ENCODE measurements at regions not wholly inside any gene's neighbourhood (a gene's known extent, or its start where the extent isn't known, plus 50 kb on each side); places are given as distances from the start of the nearest gene placed in this dataset.
"Not testable (repeated sequence)": the region's sequence is repeated elsewhere in the genome, so short reads cannot be mapped to it uniquely, and the experiment has no call there.

DNA sequence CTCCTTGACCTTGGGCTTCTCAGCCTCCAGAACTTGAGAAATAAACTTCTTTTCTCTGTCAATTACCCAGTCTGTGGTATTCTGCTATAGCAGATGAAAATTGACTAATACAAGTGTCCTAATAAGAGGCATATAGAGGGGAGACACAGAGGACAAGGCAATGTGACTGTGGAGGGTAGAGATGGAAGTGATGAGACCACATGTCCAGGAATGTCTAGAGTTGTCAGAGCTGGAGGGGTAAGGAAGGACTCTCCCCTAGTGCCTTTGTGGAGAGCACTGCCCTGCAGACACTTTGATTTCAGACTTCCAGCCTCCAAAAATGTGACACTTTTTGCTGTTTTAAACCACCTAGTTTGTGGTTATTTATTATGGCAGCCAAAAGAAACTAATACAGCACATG lies 74.4 kb downstream of the ACKR3 start:
- H3K4me3 ChIP-seq: no peak overlapping the region
- intact Hi-C loops (cut with DNase I): loop anchor here (5.0 kb wide), 3 partner anchors 77 to 137 kb away; partner anchors contain the start of gene ACKR3
- H3K27me3 ChIP-seq: no peaks in the 10 kb centered on the region
- H3K9me3 ChIP-seq: no peaks in the 10 kb centered on the region
- peak overlapping the region in 3 of 4 donors; percentile 77 to 91 (median 82) for H3K27ac ChIP-seq
- TF ChIP-seq POLR2AphosphoS5 (IDR thresholded peaks at IDR 0.05) (no peak), POLR2A (IDR thresholded peaks at IDR 0.05) (no peak), EP300 (IDR thresholded peaks at IDR 0.05) (no peak)
- TF ChIP-seq, protein P1, sequence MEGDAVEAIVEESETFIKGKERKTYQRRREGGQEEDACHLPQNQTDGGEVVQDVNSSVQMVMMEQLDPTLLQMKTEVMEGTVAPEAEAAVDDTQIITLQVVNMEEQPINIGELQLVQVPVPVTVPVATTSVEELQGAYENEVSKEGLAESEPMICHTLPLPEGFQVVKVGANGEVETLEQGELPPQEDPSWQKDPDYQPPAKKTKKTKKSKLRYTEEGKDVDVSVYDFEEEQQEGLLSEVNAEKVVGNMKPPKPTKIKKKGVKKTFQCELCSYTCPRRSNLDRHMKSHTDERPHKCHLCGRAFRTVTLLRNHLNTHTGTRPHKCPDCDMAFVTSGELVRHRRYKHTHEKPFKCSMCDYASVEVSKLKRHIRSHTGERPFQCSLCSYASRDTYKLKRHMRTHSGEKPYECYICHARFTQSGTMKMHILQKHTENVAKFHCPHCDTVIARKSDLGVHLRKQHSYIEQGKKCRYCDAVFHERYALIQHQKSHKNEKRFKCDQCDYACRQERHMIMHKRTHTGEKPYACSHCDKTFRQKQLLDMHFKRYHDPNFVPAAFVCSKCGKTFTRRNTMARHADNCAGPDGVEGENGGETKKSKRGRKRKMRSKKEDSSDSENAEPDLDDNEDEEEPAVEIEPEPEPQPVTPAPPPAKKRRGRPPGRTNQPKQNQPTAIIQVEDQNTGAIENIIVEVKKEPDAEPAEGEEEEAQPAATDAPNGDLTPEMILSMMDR (IDR thresholded peaks at IDR 0.05): no peak
- peaks cover 0 to 22% (median 17%) of the 10 kb centered on the region in 4 donors for H3K4me1 ChIP-seq
- DNase-seq: peak; percentile 15
- H3K36me3 ChIP-seq: no peaks in the 10 kb centered on the region

GRCh38 chr2:236644502-236644911 lies 74.9 kb downstream of the ACKR3 start:
- no peaks in the 10 kb centered on the region for H3K27me3 ChIP-seq
- no peak overlapping the region for H3K4me3 ChIP-seq
- WGBS, 2 donors: 59 to 79% methylated on average over 4 of the region's 4 CpGs
- intact Hi-C loops (cut with DNase I): loop anchor here (5.0 kb wide), 3 partner anchors 77 to 137 kb away; partner anchors contain the start of gene ACKR3
- H3K36me3 ChIP-seq: no peaks in the 10 kb centered on the region
- TF ChIP-seq EP300 (IDR thresholded peaks at IDR 0.05) (no peak), POLR2AphosphoS5 (IDR thresholded peaks at IDR 0.05) (no peak), POLR2A (IDR thresholded peaks at IDR 0.05) (no peak)
- TF ChIP-seq, protein P1 (IDR thresholded peaks at IDR 0.05): no peak
- H3K4me1 ChIP-seq: peaks cover 0 to 22% (median 17%) of the 10 kb centered on the region in 4 donors
- H3K27ac ChIP-seq: peak overlapping the region in 1 of 4 donors; percentile 91
- peak; percentile 56 for DNase-seq
- H3K9me3 ChIP-seq: no peaks in the 10 kb centered on the region

GRCh38 chr2:236645141-236645540 lies 75.5 kb downstream of the ACKR3 start:
- 88 to 93% methylated on average over 4 of the region's 4 CpGs for WGBS, 2 donors

GRCh38 chr2:236646441-236646840 lies 76.8 kb downstream of the ACKR3 start:
- H3K27ac ChIP-seq: peak overlapping the region in 1 of 4 donors; percentile 37
- TF ChIP-seq POLR2A (IDR thresholded peaks at IDR 0.05): no peak
- TF ChIP-seq, protein P1 (IDR thresholded peaks at IDR 0.05): no peak
- no peak for TF ChIP-seq EP300 (IDR thresholded peaks at IDR 0.05)
- TF ChIP-seq POLR2AphosphoS5 (IDR thresholded peaks at IDR 0.05): no peak
- H3K36me3 ChIP-seq: no peaks in the 10 kb centered on the region
- peak; percentile 61 for DNase-seq
- no peaks in the 10 kb centered on the region for H3K9me3 ChIP-seq
- no peak overlapping the region for H3K4me3 ChIP-seq
- H3K27me3 ChIP-seq: no peaks in the 10 kb centered on the region
- 87 to 90% methylated on average over 3 of the region's 3 CpGs for WGBS, 2 donors
- intact Hi-C loops (cut with DNase I): no loop called here
- peaks cover 0 to 19% (median 16%) of the 10 kb centered on the region in 4 donors for H3K4me1 ChIP-seq

More at GRCh38 chr2:236645141-236645540, 75.5 kb downstream of the ACKR3 start:
- H3K36me3 ChIP-seq; H3K27ac ChIP-seq; H3K9me3 ChIP-seq; intact Hi-C loops (cut with DNase I); H3K27me3 ChIP-seq; H3K4me3 ChIP-seq: not testable (repeated sequence)
- H3K4me1 ChIP-seq: peaks cover 0 to 22% (median 17%) of the 10 kb centered on the region in 4 donors
- DNase-seq: peak; percentile 32

DNA sequence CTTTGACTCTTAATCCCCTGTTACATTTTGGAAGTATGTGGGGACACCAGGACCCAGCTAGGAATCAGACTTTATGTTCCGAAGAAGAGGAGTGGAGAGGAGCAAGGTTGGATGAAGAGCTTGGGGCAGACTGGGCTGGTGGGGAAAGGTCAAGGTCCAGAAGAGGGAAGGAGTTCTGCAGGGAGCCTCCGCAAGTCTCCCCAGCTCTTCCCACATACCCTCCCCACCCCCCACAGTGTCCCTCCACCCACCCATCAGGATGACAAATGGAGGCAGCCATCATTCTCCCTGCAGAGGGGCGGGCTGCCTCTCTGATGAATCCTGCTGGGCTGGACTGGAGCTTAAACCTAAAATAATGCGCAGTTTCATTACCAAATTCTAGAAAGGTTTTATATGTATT lies 77.2 kb downstream of the ACKR3 start:
- Histone ChIP-seq H3K9me3 (no peaks in the 10 kb centered on the region), H3K27ac (no peak overlapping the region), H3K4me3 (no peak overlapping the region), H3K36me3 (no peaks in the 10 kb centered on the region), H3K4me1 (peaks cover 0 to 17% (median 13%) of the 10 kb centered on the region in 4 donors), H3K27me3 (no peaks in the 10 kb centered on the region)
- intact Hi-C loops (cut with DNase I): no loop called here
- 74 to 90% methylated on average over 4 of the region's 4 CpGs for WGBS, 2 donors
- TF ChIP-seq POLR2A (IDR thresholded peaks at IDR 0.05) (no peak), EP300 (IDR thresholded peaks at IDR 0.05) (no peak), POLR2AphosphoS5 (IDR thresholded peaks at IDR 0.05) (no peak)
- TF ChIP-seq, protein P1 (IDR thresholded peaks at IDR 0.05): no peak
- peak; percentile 19 for DNase-seq
